Erythroblast (primary cell): ENCODE measurements at regions not wholly inside any gene's neighbourhood (a gene's known extent, or its start where the extent isn't known, plus 50 kb on each side); places are given as distances from the start of the nearest gene placed in this dataset.

Source experiments
- GATA1 ChIP-seq: IDR thresholded peaks from 2 replicates; pipeline ENCODE4 v1.6.1; 2011; ENCODE audit warnings: low read depth, mild to moderate bottlenecking, control low read depth, low read length, moderate library complexity
- POLR2A ChIP-seq: IDR thresholded peaks from 2 replicates; pipeline ENCODE4 v1.6.1; 2011; ENCODE audit warnings: mild to moderate bottlenecking, low read length

- TF ChIP-seq POLR2A (no peak), GATA1 (no peak)
These were observed 646.8 kb upstream of the IGFBP3 start for GRCh38 chr7:46567858-46568257.
